ENCODE measurements at regions not wholly inside any gene's neighbourhood (a gene's known extent, or its start where the extent isn't known, plus 50 kb on each side); places are given as distances from the start of the nearest gene placed in this dataset.
"Not testable (repeated sequence)": the region's sequence is repeated elsewhere in the genome, so short reads cannot be mapped to it uniquely, and the experiment has no call there.

DNA sequence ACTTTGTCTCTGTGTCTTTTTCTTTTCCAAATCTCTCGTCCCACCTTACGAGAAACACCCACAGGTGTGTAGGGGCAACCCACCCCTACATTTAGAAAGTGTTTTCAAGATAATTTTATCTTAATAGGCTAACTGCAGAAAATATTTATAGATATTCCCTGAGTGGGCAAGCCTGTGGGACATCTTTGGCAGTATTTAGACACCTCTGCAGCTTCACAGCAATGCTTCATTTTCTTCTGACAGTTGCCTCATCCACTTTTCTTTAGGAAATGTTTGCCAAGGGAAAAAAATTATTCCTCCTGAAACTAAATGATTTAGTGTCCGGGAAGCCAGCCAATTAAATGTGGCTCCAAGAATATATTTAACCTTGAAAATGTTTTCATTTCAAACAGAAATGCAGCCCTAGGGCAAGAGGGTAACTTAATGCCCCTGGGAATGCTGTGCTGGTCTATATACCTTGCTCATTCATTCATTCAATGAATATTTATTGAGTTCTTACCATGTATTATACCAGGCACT, 290.4 kb downstream of the ABCC12 start:
- DNase-seq (ENCODE audit: low spot score): no peak

DNA sequence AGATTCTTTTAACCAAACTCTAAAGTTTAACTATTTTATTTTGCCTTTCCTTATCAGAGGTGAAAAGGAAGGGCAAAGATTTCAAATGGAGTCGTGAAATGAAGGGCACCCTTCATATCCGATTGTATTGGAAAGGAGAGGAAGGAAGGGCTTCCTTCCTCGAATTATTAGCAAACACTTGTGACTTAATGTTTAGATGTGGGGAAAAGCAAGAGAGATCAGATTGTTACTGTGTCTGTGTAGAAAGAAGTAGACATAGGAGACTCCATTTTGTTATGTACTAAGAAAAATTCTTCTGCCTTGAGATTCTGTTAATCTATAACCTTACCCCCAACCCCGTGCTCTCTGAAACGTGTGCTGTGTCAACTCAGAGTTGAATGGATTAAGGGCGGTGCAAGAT, 291.5 kb downstream of the ABCC12 start:
- not testable (repeated sequence) for DNase-seq (ENCODE audit: low spot score)

- DNase-seq (ENCODE audit: low spot score): no peak
Observed at GRCh38 chr16:47861999-47862398, 293.8 kb downstream of the ABCC12 start.

- DNase-seq (ENCODE audit: low spot score): no peak
Observed at GRCh38 chr16:47858333-47858982, 297.3 kb downstream of the ABCC12 start.

DNA sequence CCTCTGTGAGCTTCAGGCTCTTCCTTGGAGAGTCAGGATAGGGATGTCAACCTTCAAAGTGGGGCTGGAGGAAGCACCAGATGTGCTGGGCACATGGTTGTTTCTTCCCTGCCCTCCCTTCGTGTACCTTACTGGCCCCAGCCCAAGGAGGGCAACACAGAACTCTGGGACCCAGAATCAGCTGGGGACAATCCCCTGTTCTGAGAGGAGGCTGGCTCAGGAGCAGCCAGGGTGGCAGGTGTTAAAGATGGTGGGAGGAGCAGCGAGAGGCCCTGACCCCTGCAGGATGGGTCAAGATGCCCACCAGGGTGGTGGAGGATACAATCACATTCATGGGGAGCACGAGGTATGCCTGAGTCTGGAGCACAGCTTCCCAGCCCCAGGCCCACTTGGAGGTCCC, 300.4 kb downstream of the ABCC12 start:
- no peak for DNase-seq (ENCODE audit: low spot score)

DNA sequence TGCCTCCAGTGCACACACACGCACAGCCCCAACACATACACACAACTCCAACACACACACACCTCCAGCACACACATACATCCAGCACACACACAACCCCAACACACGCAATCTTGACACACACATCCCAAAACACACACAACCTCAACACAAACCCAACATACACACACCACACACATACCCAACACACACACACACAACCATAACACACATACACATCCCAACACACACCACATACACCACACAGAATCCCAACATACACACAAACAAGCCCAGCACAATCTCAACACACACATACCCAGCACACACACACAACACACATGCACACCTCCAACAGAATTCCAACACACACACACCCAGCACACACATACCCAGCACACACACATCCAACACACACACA, 301.1 kb downstream of the ABCC12 start:
- no peak for DNase-seq (ENCODE audit: low spot score)

DNA sequence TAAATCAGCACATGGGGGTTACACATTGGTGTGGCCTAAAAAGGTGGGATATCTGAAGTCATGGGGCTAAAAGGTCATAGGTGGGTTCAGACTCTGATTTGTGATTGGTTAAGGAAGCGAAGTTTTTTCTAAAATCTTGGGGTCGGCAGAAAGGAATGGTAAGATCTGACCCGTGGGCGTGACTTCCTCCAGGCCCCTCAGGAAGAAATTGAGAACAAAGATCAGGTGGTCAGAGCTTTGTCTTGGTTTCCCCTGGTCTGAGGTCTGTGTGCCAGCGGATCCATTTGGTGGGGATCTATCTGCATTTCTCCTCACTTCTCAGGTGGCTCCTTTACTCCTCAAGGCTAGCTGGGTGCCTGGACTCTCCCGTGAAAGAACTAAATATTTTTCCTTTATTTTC, 302.8 kb downstream of the ABCC12 start:
- DNase-seq (ENCODE audit: low spot score): no peak

DNA sequence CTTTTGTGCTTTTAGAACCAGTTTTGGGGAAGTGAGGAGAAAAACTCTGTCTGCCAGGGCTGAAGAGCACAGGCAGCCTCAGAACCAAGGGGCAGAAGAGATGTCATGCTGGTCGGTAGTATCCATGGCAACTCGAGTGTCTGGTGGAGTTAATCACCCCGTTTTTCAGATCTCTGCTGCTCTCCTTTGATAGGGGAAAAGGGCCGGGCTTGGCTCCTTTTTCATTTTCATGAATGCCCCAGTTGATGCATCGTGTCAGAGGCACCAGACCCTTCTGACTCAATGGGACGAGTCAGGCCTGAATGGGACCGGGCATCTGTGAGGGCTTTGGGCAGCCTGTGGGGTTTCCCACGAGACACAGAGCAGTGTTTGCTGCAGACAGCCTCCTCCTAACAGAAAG, 304.6 kb downstream of the ABCC12 start:
- no peak for DNase-seq (ENCODE audit: low spot score)

DNA sequence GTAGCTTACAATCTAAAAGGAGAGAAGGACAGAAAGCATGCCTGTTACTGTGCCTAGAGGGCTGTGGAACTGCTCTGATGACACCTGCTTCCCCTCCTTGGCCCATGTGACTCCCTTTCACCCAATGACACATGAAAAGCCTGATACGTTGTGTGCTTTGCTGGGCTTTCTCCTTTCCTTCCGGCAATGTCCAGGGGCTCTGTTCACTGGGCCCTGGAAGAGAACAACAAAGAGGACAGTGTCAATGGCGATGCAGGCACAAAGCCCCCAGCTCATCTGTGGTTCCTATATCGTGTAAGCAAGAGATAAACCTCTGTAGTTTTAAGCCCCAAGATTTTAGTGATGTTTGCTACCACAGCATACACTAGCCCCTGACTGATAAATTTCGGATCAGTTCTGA, 306.1 kb downstream of the ABCC12 start:
- no peak for DNase-seq (ENCODE audit: low spot score)

- DNase-seq (ENCODE audit: low spot score): no peak
Observed at GRCh38 chr16:47848421-47849109, 307.2 kb downstream of the ABCC12 start.

GRCh38 chr16:47847220-47847970, 308.4 kb downstream of the ABCC12 start:
- no peak for DNase-seq (ENCODE audit: low spot score)

- DNase-seq (ENCODE audit: low spot score): no peak
Observed at GRCh38 chr16:47834485-47835024, 321.2 kb downstream of the ABCC12 start.

DNA sequence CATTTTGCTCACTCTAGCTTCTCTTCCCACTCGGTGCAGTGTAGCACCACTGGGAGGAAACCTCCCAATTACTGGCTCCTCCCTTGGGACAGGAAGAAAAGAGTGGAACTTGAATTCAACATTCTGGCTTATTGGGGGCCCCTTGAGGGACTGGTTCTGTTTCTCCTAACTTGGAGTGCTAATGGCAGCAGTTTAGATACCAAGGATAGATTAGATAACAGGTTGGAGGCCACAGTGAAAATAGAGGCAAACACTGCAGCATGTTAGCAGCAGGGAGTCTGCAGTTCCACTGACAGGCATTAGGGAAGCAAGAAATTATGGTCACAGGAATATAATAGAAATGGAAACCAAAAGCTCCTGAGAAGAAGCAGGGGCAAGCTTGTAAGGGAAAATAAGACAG, 322.0 kb downstream of the ABCC12 start:
- DNase-seq (ENCODE audit: low spot score): no peak

DNA sequence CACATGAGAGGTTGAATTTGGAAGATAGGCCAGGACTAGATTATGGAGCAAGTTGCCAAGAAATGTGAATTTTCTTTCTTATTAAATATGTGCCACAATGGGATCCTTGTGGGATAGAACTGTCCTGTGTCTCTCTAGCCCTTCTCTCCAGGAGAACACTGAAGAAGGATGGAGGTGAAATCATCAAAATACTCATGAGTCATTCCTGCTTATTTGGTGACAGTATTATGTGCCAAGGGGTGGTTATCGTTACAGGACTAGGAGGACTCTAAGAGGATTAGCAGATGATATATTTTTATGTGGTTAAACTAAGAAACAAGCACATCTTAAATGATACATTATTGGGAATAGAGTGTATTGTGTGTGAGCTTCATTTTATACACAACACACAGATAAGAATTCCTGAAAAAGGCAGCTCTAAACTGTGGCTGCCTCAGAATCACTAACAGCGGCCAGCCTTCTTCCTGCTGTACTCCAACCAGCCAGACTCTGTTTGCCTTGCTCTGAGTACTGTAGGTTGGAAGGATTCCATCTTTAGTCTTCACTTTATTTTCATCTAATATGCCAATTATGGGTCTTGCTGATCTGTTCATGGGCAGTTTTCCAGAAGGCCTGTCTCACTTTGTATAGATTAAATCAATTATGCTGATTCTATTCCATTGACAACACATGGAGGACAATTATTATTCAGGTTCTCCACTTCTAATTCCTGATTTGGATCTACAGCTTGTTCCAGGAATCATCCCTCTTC, 325.8 kb downstream of the ABCC12 start:
- DNase-seq (ENCODE audit: low spot score): no peak

DNA sequence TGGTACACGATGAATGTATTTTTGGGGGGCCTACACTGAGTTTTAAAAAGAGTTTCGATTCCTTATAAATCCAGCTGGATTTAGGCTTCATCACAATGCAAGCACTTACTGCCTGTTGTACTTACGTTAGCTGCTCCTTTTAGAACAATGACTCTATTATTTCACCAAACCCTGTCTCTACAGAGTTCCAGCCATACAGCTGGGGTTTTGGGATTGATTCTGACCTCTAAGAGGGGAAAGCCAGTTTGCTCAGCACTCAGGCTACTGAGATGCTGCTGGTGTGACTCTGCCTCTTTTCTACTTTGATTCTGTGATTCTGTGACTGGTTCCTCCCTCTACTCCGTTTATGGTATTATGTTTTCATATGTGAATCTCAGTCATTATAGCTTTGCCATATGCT, 329.7 kb downstream of the ABCC12 start:
- no peak for DNase-seq (ENCODE audit: low spot score)

- DNase-seq (ENCODE audit: low spot score): no peak
Observed at GRCh38 chr16:47817048-47817447, 338.7 kb downstream of the ABCC12 start.

DNA sequence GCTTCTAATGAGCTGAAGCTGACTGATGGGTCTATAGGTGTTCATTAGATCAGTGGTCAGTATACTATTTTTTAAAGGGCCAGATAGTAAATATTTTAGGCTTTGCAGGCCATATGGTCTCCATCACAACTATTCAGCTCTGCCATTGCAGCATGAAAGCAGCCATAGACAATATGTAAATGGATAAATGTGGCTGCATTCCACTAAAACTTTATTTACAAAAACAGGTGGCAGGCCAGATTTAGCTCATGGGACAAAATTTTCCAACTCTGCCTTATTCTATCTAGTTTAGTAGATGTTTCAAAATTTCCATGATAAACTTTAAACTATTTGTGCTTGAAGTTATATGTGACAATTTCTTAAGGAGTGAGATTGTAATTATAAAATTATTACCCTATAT, 339.3 kb downstream of the ABCC12 start:
- DNase-seq (ENCODE audit: low spot score): no peak

GRCh38 chr16:47815655-47816054, 340.1 kb downstream of the ABCC12 start:
- DNase-seq (ENCODE audit: low spot score): no peak

DNA sequence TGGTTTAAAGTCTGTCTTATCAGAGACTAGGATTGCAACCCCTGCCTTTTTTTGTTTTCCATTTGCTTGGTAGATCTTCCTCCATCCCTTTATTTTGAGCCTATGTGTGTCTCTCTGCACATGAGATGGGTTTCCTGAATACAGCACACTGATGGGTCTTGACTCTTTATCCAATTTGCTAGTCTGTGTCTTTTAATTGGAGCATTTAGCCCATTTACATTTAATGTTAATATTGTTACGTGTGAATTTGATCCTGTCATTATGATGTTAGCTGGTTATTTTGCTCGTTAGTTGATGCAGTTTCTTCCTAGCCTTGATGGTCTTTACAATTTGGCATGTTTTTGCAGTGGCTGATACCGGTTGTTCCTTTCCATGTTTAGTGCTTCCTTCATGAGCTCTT, 344.0 kb downstream of the ABCC12 start:
- DNase-seq (ENCODE audit: low spot score): not testable (repeated sequence)

DNA sequence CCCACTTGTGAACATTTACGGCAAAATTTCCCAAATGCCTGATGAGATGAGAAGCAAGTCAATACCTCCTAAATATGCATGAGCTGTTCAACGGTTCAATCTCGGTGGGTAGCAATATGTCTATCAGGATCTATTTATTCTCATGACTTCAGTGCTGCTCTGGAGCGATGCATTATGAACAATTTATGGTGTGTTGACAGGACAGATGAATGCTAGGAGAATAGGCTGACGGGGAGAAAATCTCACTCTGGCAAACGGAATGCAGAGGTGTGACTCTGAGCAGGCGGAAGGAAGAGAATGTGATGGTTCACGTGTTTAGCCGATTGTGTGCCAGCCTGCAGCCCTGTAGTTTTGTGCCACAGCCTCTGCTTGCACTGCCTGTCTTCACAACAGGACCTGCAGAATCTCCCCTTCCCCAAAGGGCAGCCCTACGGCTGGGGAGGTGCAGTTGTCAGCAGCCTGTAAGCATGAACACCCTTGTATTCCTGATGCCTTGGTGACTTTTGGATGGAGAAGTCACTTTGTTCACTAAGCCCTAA, 345.2 kb downstream of the PHKB start:
- DNase-seq (ENCODE audit: low spot score): no peak

DNA sequence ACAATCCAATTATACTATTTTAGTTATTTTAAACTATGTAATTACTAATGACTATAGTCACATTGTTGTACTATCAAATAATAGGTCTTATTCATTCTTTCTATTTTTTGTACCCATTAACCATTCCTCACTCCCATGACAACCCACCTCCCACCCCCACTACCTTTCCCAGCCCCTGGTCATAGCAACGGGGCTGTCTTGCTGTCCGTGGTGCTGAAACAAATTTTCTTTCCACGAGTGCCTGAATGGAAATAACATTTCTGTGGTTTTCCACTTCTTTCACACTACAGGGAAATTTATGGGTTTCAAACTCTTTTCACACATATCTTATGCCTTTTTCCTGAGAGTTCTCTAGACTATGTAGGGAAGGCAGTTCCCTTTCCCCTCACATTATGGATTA, 326.6 kb downstream of the PHKB start:
- DNase-seq (ENCODE audit: low spot score): no peak

Data from mesenteric fat pad (tissue), 1 donor.